KMS-11 (cell line): ENCODE measurements at regions not wholly inside any gene's neighbourhood (a gene's known extent, or its start where the extent isn't known, plus 50 kb on each side); places are given as distances from the start of the nearest gene placed in this dataset.
"Not testable (repeated sequence)": the region's sequence is repeated elsewhere in the genome, so short reads cannot be mapped to it uniquely, and the experiment has no call there.

Experiments used
- H2AFZ ChIP-seq: fragments of 200-600 bp; sonication (generic); 2 replicates; pipeline ENCODE4 v1.6.1; 2016; ENCODE audit warnings: antibody characterized with exemption, mixed run types, low read depth
- H3K27ac ChIP-seq: fragments of 200-600 bp; sonication (generic); 2 replicates; pipeline ENCODE4 v1.6.1; 2016; ENCODE audit warnings: mild to moderate bottlenecking, mixed run types
- H3K27me3 ChIP-seq: fragments of 200-600 bp; sonication (generic); 2 replicates; pipeline ENCODE4 v1.6.1; 2017; ENCODE audit warnings: mild to moderate bottlenecking, low read depth, mixed run types, moderate library complexity; ENCODE audit not compliant: insufficient read depth
- H3K36me3 ChIP-seq: fragments of 200-600 bp; sonication (generic); 2 replicates; pipeline ENCODE4 v1.6.1; 2017; ENCODE audit warnings: mild to moderate bottlenecking, mixed run types; ENCODE audit not compliant: insufficient read depth
- H3K4me1 ChIP-seq: fragments of 200-600 bp; sonication (generic); 2 replicates; pipeline ENCODE4 v1.6.1; 2016; ENCODE audit warnings: mild to moderate bottlenecking, low read depth, mixed run types; ENCODE audit not compliant: poor library complexity, severe bottlenecking
- H3K4me2 ChIP-seq: fragments of 200-600 bp; sonication (generic); 2 replicates; pipeline ENCODE4 v1.7.0; 2016; ENCODE audit warnings: mild to moderate bottlenecking, mixed run types
- H3K4me3 ChIP-seq: fragments of 200-600 bp; sonication (generic); IDR thresholded peaks from 2 replicates; pipeline ENCODE4 v1.6.1; 2017; ENCODE audit warnings: low read depth, low read length, mixed read lengths; ENCODE audit not compliant: insufficient read depth
- H3K79me2 ChIP-seq: fragments of 200-600 bp; sonication (generic); 2 replicates; pipeline ENCODE4 v1.6.1; 2016; ENCODE audit warnings: low read depth, mixed run types; ENCODE audit not compliant: insufficient read depth
- H3K9ac ChIP-seq: fragments of 200-600 bp; sonication (generic); 2 replicates; pipeline ENCODE4 v1.6.1; 2016; ENCODE audit warnings: mild to moderate bottlenecking, mixed run types
- H4K20me1 ChIP-seq: fragments of 200-600 bp; sonication (generic); 2 replicates; pipeline ENCODE4 v1.6.1; 2016; ENCODE audit warnings: mild to moderate bottlenecking, mixed run types; ENCODE audit not compliant: insufficient read depth
- CTCF ChIP-seq: fragments of 200-600 bp; sonication (generic); conservative IDR thresholded peaks from 2 replicates; pipeline ENCODE4 v1.6.1; 2017; ENCODE audit warnings: low read depth, mild to moderate bottlenecking, antibody characterized with exemption, low read length, moderate library complexity, mixed read lengths

GRCh38 chr6:95741045-95741444, 163.7 kb downstream of the MANEA start:
- Histone ChIP-seq H3K9ac (no peak overlapping the region), H3K27ac (no peak overlapping the region), H3K4me3 (no peak overlapping the region), H3K79me2 (no peaks in the 10 kb centered on the region), H3K4me1 (no peaks in the 10 kb centered on the region), H2AFZ (no peak overlapping the region), H3K4me2 (no peak overlapping the region), H3K27me3 (no peaks in the 10 kb centered on the region), H4K20me1 (no peaks in the 10 kb centered on the region), H3K36me3 (no peaks in the 10 kb centered on the region)
- no peak for TF ChIP-seq CTCF

GRCh38 chr6:95742767-95743289, 165.5 kb downstream of the MANEA start:
- H3K4me2 ChIP-seq, result no peak overlapping the region
- H3K9ac ChIP-seq, result no peak overlapping the region
- no peaks in the 10 kb centered on the region for H3K36me3 ChIP-seq
- H3K4me3 ChIP-seq, result no peak overlapping the region
- TF ChIP-seq CTCF, result no peak
- H4K20me1 ChIP-seq, result no peaks in the 10 kb centered on the region
- no peaks in the 10 kb centered on the region for H3K27me3 ChIP-seq
- H3K79me2 ChIP-seq, result no peaks in the 10 kb centered on the region
- H3K4me1 ChIP-seq, result no peaks in the 10 kb centered on the region
- H3K27ac ChIP-seq, result no peak overlapping the region
- H2AFZ ChIP-seq, result no peak overlapping the region

GRCh38 chr6:95743591-95743990, 166.3 kb downstream of the MANEA start:
- Histone ChIP-seq H3K79me2 (no peaks in the 10 kb centered on the region), H3K9ac (no peak overlapping the region), H3K4me3 (no peak overlapping the region), H4K20me1 (no peaks in the 10 kb centered on the region), H3K27me3 (no peaks in the 10 kb centered on the region), H3K27ac (no peak overlapping the region), H2AFZ (no peak overlapping the region), H3K4me2 (no peak overlapping the region), H3K4me1 (no peaks in the 10 kb centered on the region), H3K36me3 (no peaks in the 10 kb centered on the region)
- no peak for TF ChIP-seq CTCF

GRCh38 chr6:95758236-95759069, 181.1 kb downstream of the MANEA start:
- H3K4me1 ChIP-seq, H3K4me3 ChIP-seq, H3K27me3 ChIP-seq, H2AFZ ChIP-seq, H3K79me2 ChIP-seq, H3K9ac ChIP-seq, H3K4me2 ChIP-seq, H3K27ac ChIP-seq, H3K36me3 ChIP-seq, H4K20me1 ChIP-seq: not testable (repeated sequence)

GRCh38 chr6:95767897-95768463, 190.6 kb downstream of the MANEA start:
- Histone ChIP-seq H3K27me3 (no peaks in the 10 kb centered on the region), H3K36me3 (no peaks in the 10 kb centered on the region), H3K4me2 (no peak overlapping the region), H3K27ac (no peak overlapping the region), H3K79me2 (no peaks in the 10 kb centered on the region), H4K20me1 (no peaks in the 10 kb centered on the region), H2AFZ (no peak overlapping the region), H3K9ac (no peak overlapping the region), H3K4me3 (no peak overlapping the region), H3K4me1 (no peaks in the 10 kb centered on the region)
- TF ChIP-seq CTCF, result no peak
